DMS153 treated with DMSO at 0.1 percent for 48 hours (cell line): ENCODE measurements at regions not wholly inside any gene's neighbourhood (a gene's known extent, or its start where the extent isn't known, plus 50 kb on each side); places are given as distances from the start of the nearest gene placed in this dataset.

ENCODE experiments used
- DNase-seq: peaks from one replicate; lab custom pipeline; 2025; ENCODE audit not compliant: unreplicated experiment; lab: John Stamatoyannopoulos, UW

DNA sequence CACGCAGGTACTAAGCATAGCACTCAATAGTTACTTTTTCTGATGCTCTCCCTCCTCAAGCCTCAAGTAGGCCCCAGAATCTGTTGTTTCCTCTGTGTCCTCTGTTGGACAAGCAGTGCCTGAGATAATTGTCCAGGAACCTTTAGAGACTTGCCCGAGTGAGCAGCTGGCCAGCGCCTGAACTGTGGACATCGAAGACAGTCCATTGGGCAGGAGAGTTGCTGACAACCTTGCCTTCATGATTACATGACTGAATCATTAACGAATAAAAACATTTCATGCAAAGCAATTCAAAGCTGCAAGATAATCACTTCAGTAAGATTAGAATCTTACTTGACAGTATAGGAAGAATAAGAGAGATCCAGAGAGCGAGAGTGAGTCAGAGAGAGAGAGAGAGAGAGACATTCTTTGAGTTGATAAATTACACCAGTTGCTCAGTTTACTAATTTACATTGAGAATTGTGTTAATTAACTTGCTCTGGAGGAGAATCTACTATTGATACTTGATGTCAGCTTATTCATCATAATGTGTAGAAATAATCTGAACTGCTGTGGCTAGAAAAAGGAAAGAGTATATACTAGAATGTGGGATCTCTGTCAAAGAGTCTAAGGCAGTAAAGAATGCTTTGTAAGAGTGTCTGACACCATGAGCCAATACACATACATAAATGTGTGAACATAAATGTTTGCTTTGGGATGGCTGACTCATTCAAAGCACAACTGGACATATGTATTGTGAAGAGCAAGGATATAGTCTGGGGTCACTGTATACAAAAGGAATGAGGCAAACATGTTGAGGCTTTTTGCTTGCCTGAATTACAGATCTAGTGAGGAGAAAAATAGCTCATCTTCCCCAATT is 216.0 kb downstream of the ZNF326 start:
- no peak for DNase-seq

GRCh38 chr1:90208949-90209348 is 214.0 kb downstream of the ZNF326 start:
- DNase-seq = no peak

DNA sequence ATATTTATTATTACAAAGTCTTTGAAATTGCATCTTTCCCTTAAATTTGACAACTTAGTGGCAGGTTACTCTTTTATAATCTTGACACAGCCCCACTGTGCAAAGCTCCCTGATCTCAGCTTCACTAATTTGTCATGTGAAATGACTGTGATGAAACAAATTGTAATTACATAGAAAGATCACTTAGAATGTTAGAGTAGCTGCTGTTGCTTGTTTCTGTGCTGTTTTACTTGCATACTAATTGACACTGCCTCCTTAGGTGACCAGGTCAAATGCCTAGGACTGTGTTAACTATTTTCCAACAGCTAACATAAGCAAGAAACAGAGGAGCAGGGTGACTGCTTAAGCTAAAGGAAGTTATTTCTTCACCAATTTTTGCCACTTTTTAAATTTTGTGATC is 211.3 kb downstream of the ZNF326 start:
- DNase-seq = no peak

DNA sequence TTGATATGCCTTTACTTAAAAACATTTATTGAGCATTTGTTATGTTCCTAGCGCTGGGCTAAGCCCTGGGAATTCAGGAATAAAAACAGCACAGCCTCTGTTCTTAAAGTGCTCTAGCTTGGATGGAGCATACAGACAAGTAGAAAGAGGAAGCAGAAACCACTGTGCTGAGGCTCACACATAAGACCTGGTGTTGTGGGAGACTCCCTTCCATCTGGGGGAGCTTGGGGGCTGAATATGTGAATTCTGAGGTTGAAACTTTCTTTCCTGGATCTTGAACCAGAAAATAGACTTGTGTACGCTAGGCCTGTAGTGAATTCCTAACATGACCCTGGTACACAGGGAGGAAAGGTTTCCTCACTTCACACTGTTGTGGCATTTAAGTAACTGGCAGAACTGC is 209.9 kb downstream of the ZNF326 start:
- no peak for DNase-seq

DNA sequence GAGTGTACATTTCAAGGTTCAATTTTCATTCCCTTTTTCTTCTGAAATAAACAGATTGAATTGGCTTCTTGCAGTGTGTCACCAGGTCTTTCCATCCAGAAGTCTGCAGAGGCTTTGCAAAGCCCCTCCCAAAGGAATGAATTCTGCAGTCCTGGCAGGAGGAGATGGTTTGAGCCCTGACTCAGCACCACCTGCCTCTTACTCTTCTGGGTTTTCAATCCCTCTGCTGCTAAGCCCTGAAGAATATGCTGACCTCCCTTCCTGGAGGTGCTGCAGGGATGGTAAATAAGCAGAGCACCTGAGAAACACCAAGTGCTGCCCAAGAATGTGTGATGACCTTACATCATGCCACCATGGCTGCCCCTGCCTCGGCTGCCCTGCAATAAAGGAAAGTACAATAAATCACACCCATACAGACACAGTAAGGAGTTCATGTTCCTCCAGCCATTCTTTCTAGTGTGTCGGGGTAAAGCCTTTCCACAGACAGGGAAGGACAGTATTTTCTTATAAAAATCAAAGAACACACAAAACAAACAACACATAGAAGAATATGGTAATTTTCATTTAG is 209.2 kb downstream of the ZNF326 start:
- DNase-seq = no peak

DNA sequence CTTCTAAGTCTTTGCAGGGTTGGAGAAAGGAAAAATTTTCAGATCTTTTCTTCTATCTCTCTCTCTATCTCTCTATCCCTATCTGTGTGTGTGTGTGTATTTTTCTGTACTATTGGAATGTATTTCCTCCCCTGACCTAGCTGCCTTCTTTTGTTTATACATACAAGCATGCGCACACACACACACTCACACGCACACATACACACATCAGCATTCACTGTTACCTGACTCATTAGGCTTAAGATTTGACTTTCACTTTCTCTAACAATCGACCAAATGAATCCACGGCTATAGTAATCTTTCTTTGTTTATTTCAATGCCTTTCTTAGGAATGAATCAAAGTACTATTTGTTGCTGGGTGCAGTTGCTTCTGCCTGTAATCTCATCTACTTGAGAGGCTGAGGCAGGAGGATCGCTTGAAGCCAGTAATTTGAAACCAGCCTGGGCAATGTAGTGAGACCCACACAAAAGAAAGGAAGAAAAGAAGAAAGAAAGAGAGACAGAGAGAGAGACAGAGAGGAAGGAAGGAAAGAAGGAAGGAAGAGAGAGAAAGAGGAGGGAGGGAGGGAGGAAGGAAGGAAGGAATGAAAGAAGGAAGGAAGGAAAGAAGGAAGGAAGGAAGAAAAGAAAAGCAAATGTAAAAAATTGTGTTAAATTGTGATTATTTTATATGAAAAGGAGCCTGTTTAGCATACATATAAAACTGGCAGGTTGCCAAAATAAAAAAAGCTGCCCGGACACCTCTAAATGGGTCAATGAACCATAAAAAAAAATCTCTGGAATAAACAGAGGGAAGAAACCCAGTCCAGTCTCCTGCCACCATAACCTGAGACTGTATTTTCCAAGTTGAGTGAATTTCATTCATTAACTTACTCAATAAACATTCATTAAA is 206.8 kb downstream of the ZNF326 start:
- DNase-seq = no peak

DNA sequence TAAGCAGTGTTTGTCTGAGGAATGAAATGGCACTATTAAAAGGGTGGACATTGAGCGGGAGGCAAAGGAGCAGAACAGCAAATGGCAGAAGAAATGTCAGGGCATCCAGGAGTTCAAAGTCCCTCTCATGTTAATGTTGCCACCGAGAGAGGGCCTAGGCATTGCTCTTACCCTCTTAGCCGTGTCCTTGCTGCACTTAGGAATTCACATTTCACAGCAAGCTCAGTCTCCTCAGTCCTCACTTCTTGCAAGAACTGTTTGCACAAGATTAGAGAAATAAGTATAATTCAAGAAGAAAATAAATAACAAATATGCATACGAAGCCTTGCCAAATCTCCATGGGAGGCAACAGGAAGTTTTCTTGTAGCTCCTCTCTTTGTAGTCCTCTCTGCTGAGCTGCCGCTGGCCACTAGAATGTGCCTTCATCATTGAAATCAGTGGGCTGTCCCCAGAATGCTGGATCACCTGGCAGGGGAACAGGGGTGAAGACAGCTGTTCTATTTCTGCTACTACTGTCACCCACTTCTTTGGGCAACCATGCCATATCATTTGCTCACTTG is 205.8 kb downstream of the ZNF326 start:
- no peak for DNase-seq

DNA sequence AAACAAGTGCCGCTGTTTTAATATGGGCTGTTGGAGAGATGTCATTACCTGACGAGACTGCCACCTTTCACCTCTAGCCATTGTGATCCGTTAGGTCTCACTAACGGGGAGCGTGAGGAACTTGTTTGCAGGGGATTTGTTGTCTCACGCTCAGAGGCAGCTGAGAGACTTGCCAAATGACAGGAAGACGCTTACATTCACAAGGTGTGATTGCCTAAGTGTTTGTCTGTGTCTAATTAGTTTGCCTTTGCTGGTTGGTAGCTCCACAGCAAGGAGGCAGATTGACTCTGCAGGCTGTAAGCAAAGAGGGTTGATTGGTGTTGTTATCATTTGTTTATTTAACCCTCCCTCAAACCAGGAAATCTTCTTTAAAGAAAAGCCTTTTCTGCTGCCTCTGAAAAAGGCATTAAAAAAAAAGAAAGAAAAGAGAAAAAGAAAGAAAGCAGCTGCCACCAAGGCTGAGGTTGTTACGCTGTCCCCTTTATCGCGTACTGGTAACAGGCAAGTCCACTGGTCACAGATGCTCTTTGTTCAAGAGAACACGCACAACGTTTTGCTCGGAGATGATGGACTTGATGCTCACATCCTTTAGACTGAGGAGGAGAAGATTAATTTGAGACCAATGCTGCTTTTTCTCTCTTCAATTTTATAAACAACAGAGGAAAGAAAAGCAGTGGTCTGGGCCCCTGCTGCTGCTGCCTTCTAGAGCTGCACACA is 203.9 kb downstream of the ZNF326 start:
- DNase-seq = peak; percentile 21

GRCh38 chr1:90193116-90193515 is 198.2 kb downstream of the ZNF326 start:
- DNase-seq = no peak

- no peak for DNase-seq
Measured at GRCh38 chr1:90192408-90192807, 197.5 kb downstream of the ZNF326 start.

DNA sequence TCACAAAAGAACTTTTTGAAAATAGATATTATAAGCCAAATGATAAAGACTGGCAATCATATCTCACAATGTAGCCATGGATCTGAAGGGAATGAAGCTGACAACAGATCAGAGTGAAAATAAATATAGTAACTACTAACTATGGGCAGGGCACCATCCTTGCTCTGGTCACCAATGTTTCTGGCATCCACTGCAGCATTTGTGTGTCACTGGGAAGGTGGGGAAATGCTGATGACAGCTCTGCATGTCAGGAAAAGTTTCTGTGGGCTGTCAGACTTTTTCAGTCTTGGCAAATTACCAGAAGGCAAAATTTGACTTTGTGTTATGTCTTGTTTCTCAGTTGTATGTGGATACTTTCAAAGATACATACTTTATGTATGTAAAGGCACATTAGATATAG is 195.6 kb downstream of the ZNF326 start:
- no peak for DNase-seq

GRCh38 chr1:90189889-90190288 is 195.0 kb downstream of the ZNF326 start:
- no peak for DNase-seq

- no peak for DNase-seq
Measured at GRCh38 chr1:90187323-90187585, 192.3 kb downstream of the ZNF326 start.

GRCh38 chr1:90186506-90187322 is 191.8 kb downstream of the ZNF326 start:
- no peak for DNase-seq

DNA sequence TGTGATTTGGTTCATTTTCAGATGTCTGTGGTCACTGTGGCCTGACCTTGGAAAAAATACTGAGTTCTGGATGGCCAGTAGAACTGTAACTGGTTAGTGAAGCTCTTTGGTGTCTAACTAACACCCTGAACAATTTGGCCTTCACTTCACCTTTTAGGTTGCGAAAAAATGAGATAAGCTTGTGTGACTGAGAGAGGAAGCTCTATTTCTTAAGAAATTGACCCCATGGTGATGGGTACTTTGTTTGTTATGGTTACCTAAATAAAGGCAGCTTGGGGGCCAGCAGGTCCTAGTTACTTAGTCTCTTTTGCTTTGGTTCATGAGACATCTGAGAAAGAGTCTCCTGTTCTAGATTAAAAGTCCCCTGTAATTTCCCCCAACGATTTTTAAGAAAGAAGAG is 181.6 kb downstream of the ZNF326 start:
- DNase-seq = no peak

- DNase-seq = no peak
Measured at GRCh38 chr1:90175490-90176167, 180.7 kb downstream of the ZNF326 start.

- DNase-seq = no peak
Measured at GRCh38 chr1:90174246-90174645, 179.3 kb downstream of the ZNF326 start.

DNA sequence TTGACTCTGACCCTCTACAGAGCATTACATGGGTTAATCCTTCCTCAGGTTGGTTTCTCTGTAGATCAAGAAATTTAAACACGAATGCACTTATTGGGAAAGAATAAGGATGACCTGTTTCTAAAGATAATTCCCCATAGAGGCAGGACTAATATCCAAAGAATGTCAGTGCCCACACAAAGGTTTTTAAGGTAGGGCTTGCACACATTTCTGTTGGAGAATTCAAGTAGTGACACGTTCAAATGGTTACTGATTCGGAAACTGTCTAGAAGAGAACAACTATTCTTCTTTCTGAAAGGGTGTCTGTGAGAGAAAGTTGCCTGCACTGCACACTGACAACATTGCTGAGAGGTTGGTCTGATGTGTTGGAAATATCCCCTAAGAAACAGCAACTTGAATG is 167.3 kb downstream of the ZNF326 start:
- no peak for DNase-seq

- DNase-seq = no peak
Measured at GRCh38 chr1:90161625-90162024, 166.7 kb downstream of the ZNF326 start.
